Astrocyte (in vitro differentiated cells and primary cell): ENCODE measurements at regions not wholly inside any gene's neighbourhood (a gene's known extent, or its start where the extent isn't known, plus 50 kb on each side); places are given as distances from the start of the nearest gene placed in this dataset.

ENCODE experiments used
- DNase-seq: peaks from one replicate; pipeline ENCODE4 v3.0.0-alpha.2; 2010; ENCODE audit warnings: low read depth
- FAIRE-seq: peaks from 2 replicates; lab custom pipeline; 2011; peaks lifted over from hg19 to GRCh38; lab: Jason Lieb, UNC
- H2AFZ ChIP-seq: 2 replicates; pipeline ENCODE4 v1.6.0; 2012; ENCODE audit warnings: low read depth, low read length, inconsistent platforms
- H3K27ac ChIP-seq: 2 replicates; pipeline ENCODE4 v1.5.1; 2011; ENCODE audit warnings: low read depth, low read length, inconsistent platforms
- H3K27me3 ChIP-seq: 2 replicates; pipeline ENCODE4 v1.6.0; 2011; ENCODE audit warnings: low read length, inconsistent platforms; ENCODE audit not compliant: insufficient read depth
- H3K36me3 ChIP-seq: 2 replicates; pipeline ENCODE4 v1.5.1; 2011; ENCODE audit warnings: low read length, inconsistent platforms; ENCODE audit not compliant: insufficient read depth
- H3K4me1 ChIP-seq: 2 replicates; pipeline ENCODE4 v1.5.1; 2011; ENCODE audit warnings: low read length, inconsistent platforms; ENCODE audit not compliant: insufficient read depth
- H3K4me2 ChIP-seq: 2 replicates; pipeline ENCODE4 v1.6.0; 2012; ENCODE audit warnings: low read length, inconsistent platforms
- H3K4me3 ChIP-seq: 2 replicates; pipeline ENCODE4 v1.5.1; 2011; ENCODE audit warnings: low read depth, mild to moderate bottlenecking, low read length, inconsistent platforms; ENCODE audit not compliant: insufficient read depth
- H3K79me2 ChIP-seq: 2 replicates; pipeline ENCODE4 v1.6.0; 2012; ENCODE audit warnings: mild to moderate bottlenecking, low read length, inconsistent platforms; ENCODE audit not compliant: insufficient read depth
- H3K9ac ChIP-seq: 2 replicates; pipeline ENCODE4 v1.6.0; 2012; ENCODE audit warnings: mild to moderate bottlenecking, low read length, inconsistent platforms
- H3K9me3 ChIP-seq: 2 replicates; pipeline ENCODE4 v1.5.1; 2012; ENCODE audit warnings: low read depth, mild to moderate bottlenecking, low read length, inconsistent platforms; ENCODE audit not compliant: insufficient read depth
- H4K20me1 ChIP-seq: 2 replicates; pipeline ENCODE4 v1.6.0; 2012; ENCODE audit warnings: low read length, inconsistent platforms; ENCODE audit not compliant: insufficient read depth
- H3K27ac Mint-ChIP-seq: one replicate; pipeline ENCODE4 v1.8.0; 2021; ENCODE audit warnings: mild to moderate bottlenecking, mixed read lengths; ENCODE audit not compliant: unreplicated experiment
- H3K27me3 Mint-ChIP-seq: one replicate; pipeline ENCODE4 v1.8.0; 2021; ENCODE audit warnings: low read depth, mixed read lengths; ENCODE audit not compliant: unreplicated experiment
- H3K36me3 Mint-ChIP-seq: one replicate; pipeline ENCODE4 v1.8.0; 2021; ENCODE audit warnings: low read depth, mixed read lengths; ENCODE audit not compliant: unreplicated experiment
- H3K4me1 Mint-ChIP-seq: one replicate; pipeline ENCODE4 v1.8.0; 2021; ENCODE audit warnings: low read depth, mixed read lengths; ENCODE audit not compliant: unreplicated experiment
- H3K4me3 Mint-ChIP-seq: one replicate; pipeline ENCODE4 v1.8.0; 2021; ENCODE audit warnings: mild to moderate bottlenecking, moderate library complexity, mixed read lengths; ENCODE audit not compliant: unreplicated experiment
- H3K9me3 Mint-ChIP-seq: one replicate; pipeline ENCODE4 v1.8.0; 2021; ENCODE audit warnings: mild to moderate bottlenecking, mixed read lengths; ENCODE audit not compliant: unreplicated experiment
- EZH2 ChIP-seq: IDR thresholded peaks from 2 replicates; pipeline ENCODE4 v1.6.1; 2012; ENCODE audit warnings: mild to moderate bottlenecking, low read length, inconsistent platforms; ENCODE audit not compliant: insufficient read depth
- TF ChIP-seq, protein P1 (sequence below): IDR thresholded peaks from 2 replicates; pipeline ENCODE4 v1.5.1; 2011; ENCODE audit warnings: low read depth, mild to moderate bottlenecking, inconsistent platforms, low read length, moderate library complexity; ENCODE audit not compliant: insufficient read depth

DNA sequence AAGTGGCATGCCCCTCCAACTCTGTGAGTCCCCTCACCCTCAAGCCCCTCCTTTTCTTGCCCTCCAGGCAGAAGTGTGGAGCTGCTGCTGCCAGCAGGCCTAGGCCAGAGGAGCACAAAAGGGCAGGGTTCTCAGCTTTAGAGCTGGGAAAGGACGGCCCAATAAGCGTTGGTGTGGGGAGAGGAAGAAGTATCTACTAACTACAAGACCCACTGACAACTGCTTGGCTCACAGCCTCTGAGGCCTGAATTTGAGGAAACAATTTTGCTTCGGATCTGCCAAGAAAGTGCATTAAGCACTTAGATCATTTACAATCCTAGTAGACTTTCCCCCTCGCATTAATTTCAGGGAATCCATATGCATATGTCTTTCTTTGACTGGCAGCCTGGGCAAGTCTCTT lies 179.4 kb downstream of the SNX18 start:
- no peak overlapping the region for H3K27ac Mint-ChIP-seq
- no peak for DNase-seq
- peaks cover 5% of the 10 kb centered on the region for H3K27me3 Mint-ChIP-seq
- no peaks in the 10 kb centered on the region for H3K9me3 Mint-ChIP-seq
- H2AFZ ChIP-seq, result no peak overlapping the region
- no peaks in the 10 kb centered on the region for H3K36me3 ChIP-seq
- H3K4me1 Mint-ChIP-seq, result peaks cover 24% of the 10 kb centered on the region
- peaks cover 1% of the 10 kb centered on the region for H3K36me3 Mint-ChIP-seq
- FAIRE-seq, result peak; percentile 9
- no peaks in the 10 kb centered on the region for H3K9me3 ChIP-seq
- no peak overlapping the region for H3K4me3 Mint-ChIP-seq
- no peak overlapping the region for H3K4me3 ChIP-seq
- TF ChIP-seq, protein P1, sequence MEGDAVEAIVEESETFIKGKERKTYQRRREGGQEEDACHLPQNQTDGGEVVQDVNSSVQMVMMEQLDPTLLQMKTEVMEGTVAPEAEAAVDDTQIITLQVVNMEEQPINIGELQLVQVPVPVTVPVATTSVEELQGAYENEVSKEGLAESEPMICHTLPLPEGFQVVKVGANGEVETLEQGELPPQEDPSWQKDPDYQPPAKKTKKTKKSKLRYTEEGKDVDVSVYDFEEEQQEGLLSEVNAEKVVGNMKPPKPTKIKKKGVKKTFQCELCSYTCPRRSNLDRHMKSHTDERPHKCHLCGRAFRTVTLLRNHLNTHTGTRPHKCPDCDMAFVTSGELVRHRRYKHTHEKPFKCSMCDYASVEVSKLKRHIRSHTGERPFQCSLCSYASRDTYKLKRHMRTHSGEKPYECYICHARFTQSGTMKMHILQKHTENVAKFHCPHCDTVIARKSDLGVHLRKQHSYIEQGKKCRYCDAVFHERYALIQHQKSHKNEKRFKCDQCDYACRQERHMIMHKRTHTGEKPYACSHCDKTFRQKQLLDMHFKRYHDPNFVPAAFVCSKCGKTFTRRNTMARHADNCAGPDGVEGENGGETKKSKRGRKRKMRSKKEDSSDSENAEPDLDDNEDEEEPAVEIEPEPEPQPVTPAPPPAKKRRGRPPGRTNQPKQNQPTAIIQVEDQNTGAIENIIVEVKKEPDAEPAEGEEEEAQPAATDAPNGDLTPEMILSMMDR, result no peak
- no peak for TF ChIP-seq EZH2
- peaks cover 15% of the 10 kb centered on the region for H3K4me1 ChIP-seq
- H3K27me3 ChIP-seq, result no peaks in the 10 kb centered on the region
- H3K4me2 ChIP-seq, result no peak overlapping the region
- H3K27ac ChIP-seq, result no peak overlapping the region
- no peak overlapping the region for H3K9ac ChIP-seq
- H3K79me2 ChIP-seq, result no peaks in the 10 kb centered on the region
- no peaks in the 10 kb centered on the region for H4K20me1 ChIP-seq

DNA sequence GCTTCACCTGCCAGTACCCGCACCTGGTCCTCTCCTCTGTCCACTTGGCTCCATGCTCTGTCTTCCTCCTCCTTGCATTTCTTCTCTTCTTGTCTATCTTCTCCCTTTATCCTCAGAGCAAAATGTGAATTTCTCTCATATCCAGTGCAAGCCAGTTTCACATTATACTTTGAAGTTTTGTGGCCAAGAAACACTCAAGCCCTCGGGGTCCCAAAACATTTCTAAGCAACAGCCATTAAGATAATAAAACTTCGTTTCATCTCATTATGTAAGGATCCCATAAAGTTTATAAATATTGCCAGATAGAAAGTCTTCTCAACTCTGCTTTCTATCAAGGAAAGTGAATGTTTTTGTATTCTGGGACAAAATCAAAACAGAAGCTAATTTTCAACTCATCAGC lies 178.8 kb downstream of the SNX18 start:
- FAIRE-seq (no peak), DNase-seq (no peak)
- TF ChIP-seq, protein P1, result no peak
- no peak for TF ChIP-seq EZH2
- H3K36me3 ChIP-seq, result no peaks in the 10 kb centered on the region
- H3K4me1 ChIP-seq, result peaks cover 9% of the 10 kb centered on the region
- Mint-ChIP-seq H3K9me3 (no peaks in the 10 kb centered on the region), H3K36me3 (peaks cover 1% of the 10 kb centered on the region), H3K4me3 (no peak overlapping the region), H3K4me1 (peaks cover 19% of the 10 kb centered on the region), H3K27me3 (peaks cover 5% of the 10 kb centered on the region), H3K27ac (no peak overlapping the region)
- no peak overlapping the region for H2AFZ ChIP-seq
- no peak overlapping the region for H3K4me2 ChIP-seq
- no peaks in the 10 kb centered on the region for H3K9me3 ChIP-seq
- no peaks in the 10 kb centered on the region for H4K20me1 ChIP-seq
- H3K9ac ChIP-seq, result no peak overlapping the region
- H3K27ac ChIP-seq, result no peak overlapping the region
- no peaks in the 10 kb centered on the region for H3K27me3 ChIP-seq
- H3K79me2 ChIP-seq, result no peaks in the 10 kb centered on the region
- H3K4me3 ChIP-seq, result no peak overlapping the region

DNA sequence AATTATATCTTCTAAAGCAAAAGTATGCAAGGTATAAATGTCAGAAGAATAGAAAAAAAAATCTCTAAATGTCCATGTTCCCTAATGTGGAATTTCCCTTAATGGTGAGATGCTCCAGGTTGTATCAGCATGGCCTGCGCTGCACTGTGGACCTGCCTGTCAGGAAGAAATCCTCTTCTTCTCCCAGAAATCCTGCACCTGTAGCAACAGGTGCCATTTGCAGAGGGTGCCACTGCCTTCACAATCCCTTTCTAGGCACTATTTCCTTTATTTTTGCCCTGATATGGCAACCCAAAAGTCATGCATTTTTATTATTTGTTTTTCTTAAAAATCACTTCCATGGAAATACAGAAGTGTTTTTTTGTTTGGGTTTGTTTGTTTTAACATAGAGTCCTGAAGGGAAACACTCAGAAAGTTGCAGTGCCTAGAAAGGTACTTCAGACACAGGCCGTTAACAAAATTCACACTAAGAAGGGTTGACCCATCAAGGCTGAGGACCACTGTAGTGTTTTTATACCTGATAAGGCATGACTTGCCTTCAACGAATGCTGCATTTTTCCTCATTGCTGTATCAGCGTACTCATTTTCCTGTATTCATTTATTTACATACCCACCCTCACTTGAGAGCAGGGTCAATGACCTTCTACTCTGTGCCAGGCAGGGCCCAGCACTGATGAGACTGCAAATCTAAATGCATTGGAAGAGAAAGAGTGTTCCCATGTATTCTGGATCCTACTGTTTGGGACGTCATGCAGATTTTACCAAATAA lies 177.8 kb downstream of the SNX18 start:
- peaks cover under 1% of the 10 kb centered on the region for H3K4me1 ChIP-seq
- H3K4me3 ChIP-seq, result no peak overlapping the region
- no peak overlapping the region for H3K9ac ChIP-seq
- H3K4me2 ChIP-seq, result no peak overlapping the region
- Mint-ChIP-seq H3K36me3 (peaks cover 1% of the 10 kb centered on the region), H3K27me3 (peaks cover 5% of the 10 kb centered on the region), H3K9me3 (no peaks in the 10 kb centered on the region), H3K4me1 (peaks cover 13% of the 10 kb centered on the region), H3K27ac (no peak overlapping the region), H3K4me3 (no peak overlapping the region)
- H3K27ac ChIP-seq, result no peak overlapping the region
- no peaks in the 10 kb centered on the region for H3K36me3 ChIP-seq
- H2AFZ ChIP-seq, result no peak overlapping the region
- H3K9me3 ChIP-seq, result no peaks in the 10 kb centered on the region
- no peaks in the 10 kb centered on the region for H3K27me3 ChIP-seq
- no peak for TF ChIP-seq EZH2
- TF ChIP-seq, protein P1, result no peak
- no peak for DNase-seq
- no peak for FAIRE-seq
- H3K79me2 ChIP-seq, result no peaks in the 10 kb centered on the region
- no peaks in the 10 kb centered on the region for H4K20me1 ChIP-seq
